NCI-H2107 treated with DMSO at 0.1 percent for 48 hours (cell line): ENCODE measurements at regions not wholly inside any gene's neighbourhood (a gene's known extent, or its start where the extent isn't known, plus 50 kb on each side); places are given as distances from the start of the nearest gene placed in this dataset.
"Not testable (repeated sequence)": the region's sequence is repeated elsewhere in the genome, so short reads cannot be mapped to it uniquely, and the experiment has no call there.

ENCODE experiments used
- DNase-seq: peaks from one replicate; lab custom pipeline; 2025; ENCODE audit not compliant: unreplicated experiment; lab: John Stamatoyannopoulos, UW

DNA sequence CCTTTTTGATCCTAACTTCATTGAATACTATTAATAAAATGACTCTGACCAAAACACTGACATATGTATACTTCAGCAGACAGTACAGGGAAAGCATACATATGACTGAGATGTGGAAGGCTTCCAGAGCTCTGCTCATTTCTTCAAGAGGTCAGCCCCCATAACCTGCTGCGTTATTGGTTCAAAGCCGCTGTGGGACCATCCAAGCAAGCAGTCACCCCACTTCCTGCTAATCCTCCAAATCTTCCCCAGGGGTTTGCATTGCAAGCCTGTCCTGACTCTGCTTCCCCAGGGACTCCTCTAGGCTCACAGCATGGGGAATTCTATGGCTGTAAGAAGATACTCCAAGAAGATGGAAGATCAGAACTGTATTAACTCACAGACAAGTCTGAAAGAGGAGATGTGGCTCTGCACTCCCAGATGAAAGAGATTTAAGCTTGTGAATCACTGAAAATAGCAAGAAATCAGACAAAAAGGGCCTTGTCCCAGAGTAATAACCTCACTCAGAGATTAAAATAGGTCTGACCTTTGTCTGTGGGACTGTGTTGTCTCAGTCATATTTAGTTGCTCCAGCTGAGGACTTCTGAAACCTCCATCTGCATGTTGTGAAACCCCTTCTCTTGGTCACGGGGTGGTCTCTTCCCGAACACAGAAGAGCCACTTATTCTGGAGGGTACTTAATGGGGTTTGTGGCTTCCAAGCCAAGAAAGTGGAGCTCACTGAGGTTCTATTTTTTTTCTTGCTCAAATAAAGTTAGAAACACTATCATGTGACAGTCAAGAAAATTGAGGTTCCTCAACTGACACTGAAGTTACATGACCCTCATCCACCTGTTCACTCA, 101.5 kb upstream of the MARCKS start:
- DNase-seq = peak; percentile 36

DNA sequence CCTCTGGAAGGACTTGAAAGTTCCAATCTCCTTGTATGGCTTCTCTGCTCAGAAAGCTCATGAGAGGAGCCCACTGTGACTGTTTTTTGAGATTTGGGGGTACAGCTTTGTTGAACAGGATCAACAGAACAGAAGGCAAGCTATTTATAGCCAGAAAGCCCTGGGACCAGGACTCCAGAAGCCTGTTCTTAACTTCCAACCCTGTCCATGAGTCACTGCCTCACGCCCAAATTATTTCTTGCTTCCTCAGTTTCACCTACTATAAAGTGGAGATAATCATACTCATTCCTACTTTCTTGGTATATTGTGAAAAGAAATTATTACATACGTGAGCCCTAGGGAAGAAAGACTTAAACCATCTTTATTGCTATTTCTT, 100.9 kb upstream of the MARCKS start:
- no peak for DNase-seq

DNA sequence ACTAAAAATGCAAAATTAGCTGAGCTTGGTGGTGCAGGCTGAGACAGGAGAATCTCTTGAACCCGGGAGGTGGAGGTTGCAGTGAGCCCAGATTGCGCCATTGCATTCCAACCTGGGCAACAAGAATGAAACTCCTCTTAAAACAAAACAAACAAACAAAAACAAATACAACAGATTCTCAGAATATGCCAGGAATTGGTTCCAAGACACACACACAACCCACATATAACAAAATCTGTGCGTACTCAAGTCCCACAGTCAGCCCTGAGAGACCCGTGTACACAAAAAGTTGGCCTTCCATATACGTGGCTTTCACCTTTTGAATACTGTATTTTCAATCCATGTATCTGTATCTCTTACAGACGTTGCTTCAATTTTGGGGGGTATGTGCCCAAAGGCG, 98.9 kb upstream of the MARCKS start:
- DNase-seq = no peak

DNA sequence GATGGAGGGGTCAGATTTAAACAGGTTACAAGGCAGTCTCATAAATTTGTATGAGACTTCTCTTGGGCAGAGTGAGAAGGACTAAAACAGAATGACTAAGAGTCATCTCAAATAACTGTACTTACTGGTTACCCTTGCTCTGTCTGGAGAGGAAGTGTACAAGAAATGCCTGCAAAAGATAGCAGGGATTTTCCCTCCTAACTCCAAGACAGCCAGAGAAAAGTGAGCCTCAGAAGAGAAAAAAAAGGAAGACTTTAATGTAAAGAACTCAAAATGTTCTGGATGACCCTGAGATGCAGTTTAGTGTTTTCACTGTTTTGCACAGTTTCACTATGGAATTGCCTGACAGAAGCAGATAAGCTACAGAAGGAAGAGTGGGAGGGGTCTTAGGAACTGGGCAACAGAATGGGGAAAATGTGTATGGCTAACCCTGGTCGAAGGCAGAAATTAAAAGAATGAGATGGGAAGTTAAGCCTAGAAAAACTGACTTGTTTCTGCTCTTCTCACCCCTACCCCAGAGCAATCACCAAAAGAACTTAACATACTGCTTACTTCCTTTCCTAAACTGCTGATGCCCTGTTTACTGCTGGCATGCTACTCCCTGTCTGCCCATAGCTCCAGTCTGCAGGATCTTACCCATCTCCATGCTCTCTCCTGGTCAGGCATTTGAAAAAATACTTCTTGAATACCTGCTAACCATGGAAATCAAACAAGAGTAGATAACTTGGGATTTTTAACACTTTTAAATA, 98.1 kb upstream of the MARCKS start:
- no peak for DNase-seq

DNA sequence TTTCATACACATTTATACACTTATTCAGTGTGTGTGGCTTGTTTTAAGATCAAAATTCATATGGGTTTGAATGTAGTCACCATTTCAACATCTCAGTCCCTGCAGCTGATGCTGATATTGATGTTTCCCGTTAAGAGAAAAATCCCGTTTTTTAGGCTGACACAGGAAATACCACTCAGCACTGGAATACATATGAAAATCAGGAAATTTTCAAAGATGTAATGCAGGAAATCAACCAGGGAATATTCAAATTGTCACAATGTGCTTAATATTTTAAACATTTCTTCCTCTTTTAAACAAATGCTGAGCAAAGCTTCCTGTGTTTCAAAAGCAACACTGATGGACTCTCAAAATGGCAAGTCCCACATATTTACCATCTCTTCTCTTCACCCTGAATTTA, 94.5 kb upstream of the MARCKS start:
- DNase-seq = no peak

DNA sequence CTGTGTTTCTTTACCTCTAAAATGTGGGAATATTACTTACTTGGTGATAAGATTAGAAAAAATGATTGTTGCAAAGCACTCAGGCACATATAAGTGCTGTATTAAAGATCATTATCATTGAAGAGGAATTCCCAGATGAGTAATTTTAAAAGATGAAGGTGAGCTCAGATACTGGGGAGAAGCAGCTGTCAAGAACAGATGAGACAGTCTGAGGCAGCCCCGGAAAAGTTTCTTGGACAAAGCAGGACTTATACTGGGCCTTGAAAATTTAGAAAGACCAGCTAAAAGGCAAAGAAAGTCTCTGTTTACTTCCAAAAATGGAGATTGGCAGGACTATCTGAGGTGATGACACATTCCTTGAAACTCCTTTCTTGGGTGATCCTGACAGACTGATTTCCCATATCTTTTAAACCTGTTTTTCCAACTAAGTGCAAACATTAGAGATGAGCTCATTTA, 93.8 kb upstream of the MARCKS start:
- DNase-seq = no peak

DNA sequence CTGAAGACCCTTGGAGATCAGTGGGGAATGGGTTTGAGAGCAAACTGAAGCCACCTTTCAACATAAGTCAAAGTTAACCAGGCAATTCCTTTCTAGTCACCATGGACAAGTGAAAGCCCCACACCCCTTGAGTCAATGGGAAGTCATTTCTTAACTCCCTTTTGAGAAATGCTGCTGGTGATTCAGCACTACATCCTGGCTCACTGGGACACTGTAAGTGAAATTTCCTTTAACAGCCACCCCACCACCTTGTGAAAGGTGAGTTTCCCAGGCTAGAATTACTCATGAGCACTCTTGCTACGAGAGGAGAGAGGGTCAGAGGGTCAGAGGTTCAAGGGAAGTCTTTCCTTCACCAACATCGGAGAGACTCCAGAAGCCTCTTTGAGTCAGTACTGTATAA, 93.3 kb upstream of the MARCKS start:
- no peak for DNase-seq

DNA sequence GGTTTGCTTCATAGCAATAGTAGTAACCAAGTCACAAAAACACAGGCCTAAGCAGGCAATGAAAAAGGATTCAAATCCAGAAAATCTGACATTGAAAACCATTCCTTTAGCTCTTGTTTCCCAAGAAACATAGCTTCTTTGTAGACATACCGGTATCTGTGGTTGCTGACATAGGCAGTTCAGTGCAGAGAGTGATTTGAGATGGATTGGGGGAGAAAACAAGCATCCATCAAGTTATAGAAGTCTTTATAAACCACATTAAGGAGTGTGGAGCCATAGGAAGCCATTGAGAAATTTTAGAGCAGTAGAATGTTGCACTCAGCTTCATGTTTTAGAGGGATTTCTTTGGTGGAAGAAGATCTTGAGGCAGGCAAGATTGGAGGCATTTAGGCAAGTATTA, 91.2 kb upstream of the MARCKS start:
- DNase-seq = no peak

DNA sequence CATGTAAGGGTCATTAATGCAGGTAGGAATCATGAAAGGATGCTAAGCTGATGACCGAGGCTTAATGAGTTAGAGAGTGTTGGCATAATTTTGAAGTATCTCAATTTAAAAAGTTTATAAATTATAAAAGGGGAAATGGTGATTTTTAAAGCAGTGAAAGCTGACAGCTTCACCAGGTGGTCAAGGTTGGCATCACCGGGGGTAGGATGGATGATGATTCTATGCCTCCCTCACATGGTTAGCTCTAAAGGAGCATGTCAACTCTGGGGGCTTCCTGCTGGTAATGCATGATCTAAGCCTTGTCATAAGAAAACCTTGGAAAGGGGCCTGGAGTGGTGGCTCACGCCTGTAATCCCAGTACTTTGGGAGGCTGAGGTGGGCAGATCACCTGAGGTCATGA, 89.2 kb upstream of the MARCKS start:
- no peak for DNase-seq

DNA sequence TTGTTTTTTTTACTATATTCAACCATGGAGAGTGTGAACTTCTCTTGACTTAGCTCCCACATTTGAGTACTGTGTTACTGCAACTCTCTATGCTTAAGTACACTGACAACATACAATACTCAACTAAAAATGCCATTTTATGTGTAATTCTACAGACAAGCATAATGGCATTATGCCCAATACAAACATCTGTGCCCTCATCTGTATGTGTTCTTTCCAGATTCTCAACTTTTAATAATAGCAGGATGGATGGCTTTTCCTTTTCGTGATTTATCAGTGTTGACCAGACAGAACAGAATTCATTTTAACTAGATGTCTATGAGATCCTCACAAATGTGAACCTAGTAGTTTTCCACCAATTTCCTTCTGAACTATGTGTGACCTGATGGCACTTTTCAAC, 84.2 kb upstream of the MARCKS start:
- DNase-seq = no peak

DNA sequence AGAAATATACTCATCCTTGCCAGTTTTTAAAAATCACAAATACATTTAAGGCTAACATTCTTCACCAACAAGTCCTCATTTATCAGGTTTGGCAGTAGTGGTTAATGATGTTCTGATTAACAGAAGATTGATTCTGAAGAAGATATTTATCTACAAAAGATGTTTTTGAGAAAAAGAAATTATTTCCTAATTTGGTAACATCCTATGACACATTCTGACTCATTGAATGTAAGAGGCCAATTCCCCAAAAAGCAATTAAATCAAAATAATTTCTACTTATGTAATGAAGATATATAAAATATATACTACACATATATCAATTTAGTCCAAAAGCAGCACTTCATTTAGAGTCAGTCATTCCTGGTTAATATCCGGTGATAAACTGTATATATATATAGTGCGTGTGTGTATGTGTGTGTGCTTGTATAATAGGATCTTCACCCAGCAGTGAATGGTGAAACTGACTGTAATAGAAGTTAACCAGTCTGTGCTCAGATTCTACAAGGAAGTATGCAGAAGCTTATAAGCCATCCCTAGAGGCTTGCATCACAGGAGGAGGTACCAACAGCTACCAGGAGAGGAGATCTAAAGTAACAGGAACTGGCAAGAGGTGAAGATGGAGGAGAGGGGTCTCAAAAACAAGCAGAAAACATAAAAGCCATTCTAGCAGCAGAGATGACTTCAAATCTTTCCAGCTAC, 82.9 kb upstream of the MARCKS start:
- DNase-seq = no peak

DNA sequence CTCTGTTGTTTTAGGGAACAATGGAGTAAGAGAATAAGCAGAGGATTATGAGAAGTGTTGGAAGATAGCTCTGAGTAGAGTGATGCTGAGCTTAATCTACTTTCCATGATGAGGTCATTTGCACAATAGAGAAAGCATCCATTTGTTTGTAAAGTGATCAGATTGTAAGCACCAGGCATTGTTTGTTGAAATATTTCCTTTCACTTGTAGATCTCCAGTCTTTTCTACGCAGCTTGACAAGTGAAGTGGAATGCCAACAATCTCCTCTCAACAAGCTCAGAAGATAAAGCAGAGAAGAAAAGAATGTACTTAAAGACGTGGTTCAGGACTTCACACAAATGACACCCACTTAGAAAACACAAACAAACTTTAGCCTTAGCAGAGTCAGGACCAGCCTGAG, 80.1 kb upstream of the MARCKS start:
- no peak for DNase-seq

DNA sequence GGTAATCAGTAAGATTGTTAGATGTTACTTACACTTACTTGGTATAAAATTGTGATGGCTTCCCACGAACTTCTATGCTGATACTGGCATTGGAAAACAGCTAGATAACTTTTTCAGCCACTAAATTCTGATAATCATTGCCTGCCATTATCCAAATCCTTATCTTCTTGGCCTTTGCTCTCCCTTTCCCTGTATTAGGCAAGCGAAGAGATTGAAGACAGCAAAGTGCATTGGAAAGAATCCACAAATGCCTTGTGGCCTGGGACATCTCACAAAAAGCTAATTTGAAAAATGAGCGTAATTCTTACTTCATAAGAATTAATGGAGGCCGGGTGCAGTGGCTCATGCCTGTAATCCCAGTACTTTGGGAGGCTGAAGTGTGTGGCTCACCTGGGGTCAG, 79.5 kb upstream of the MARCKS start:
- no peak for DNase-seq

DNA sequence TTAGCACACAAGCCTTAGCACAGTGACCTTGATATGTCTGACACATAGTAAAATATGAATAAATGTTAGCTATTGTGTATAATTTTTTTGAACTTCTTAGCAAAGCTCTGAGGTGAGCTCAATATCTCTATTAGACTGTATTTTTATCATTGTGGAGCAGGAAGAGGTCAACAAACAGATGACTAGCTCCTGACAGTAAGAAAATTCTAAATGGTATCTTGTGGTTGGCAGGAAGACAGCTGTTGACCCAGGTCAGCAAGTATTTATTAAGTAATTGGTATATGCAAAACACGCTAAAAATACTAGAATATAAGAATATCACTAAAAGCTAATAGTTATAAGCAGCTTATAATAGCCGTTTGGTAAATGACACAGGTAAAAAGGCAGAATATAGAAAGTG, 77.5 kb upstream of the MARCKS start:
- no peak for DNase-seq

DNA sequence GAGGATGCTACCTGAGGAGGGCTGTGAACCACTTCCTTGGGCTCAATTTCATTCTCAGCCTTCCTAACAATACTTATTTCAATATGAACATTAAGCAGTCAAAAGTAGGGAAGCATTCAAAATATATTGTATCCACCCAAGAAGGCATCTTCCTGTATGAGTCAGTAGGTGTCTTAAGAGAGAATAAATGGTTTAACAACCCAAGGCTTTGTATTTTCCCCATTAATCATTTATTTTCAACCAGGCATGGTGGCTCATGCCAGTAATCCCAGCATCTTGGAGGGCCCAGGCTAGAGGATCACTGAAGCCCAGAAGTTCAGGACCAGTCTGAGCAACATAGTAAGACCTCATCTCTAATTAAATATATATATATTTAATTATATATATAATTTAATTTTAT, 74.5 kb upstream of the MARCKS start:
- DNase-seq = no peak

DNA sequence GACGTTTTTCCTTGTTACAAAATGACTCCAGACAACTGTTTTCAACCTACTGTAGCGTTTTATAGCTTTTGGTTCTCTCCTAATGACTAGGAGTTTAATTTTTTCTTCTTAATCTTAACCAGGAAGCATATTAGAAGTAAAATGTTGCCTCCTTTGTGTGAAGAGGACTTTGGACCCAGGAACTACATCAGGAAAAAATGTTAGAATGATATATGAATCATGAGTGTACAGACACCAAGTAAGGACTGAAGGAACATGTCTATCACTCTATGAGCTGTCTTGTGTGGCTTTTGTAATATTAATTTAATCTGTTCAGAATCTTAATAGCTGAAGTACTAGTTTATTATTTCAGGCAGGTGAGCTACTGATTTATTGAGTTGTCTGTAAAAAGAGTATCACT, 71.0 kb upstream of the MARCKS start:
- DNase-seq = no peak

DNA sequence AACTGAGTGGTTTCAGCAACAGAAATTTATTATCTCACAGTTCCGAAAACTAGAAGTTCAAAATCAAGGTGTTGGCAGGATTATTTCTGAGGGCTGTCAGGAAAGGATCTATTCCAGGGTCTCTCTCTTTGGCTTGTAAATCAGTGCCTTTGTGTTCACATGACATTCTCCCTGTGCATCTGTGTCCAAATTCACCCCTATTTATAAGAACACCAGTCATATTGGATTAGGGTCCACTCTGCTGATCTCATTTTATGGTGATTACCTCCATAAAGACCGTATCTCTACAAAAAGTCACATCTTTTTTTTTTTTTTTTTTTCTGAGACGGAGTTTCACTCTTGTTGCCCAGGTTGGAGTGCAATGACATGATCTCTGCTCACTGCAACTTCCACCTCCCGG, 68.6 kb upstream of the MARCKS start:
- DNase-seq = no peak

DNA sequence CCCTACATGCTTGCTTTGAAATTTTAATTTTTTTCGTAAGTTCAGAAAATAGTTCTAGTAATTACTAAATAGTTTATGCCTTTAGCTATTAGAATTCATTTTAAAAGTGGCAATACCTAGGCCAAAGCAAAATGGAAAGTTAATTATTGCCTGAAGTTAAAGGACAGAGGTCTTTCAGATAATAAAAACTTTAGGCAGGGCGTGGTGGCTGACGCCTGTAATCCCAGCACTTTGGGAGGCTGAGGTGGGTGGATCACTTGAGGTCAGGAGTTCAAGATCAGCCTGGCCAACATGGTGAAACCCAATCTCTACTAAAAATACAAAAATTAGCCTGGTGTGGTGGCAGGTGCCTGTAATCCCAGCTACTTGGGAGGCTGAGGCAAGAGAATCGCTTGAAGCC, 65.9 kb upstream of the MARCKS start:
- DNase-seq = not testable (repeated sequence)

DNA sequence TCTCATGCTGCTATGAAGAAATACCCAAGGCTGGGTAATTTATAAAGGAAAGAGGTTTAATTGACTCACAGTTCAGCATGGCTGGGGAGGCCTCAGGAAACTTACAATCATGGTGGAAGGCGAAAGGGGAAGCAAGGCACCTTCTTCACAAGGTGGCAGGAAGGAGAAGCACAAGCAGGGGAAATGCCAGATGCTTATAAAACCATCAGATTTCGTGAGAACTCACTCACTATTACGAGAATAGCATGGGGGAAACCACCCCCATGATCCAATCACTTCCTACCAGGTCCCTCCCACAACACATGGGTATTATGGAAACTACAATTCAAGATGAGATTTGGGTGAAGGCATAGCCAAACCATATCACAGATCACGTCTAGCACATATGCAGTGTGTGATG, 61.8 kb upstream of the MARCKS start:
- DNase-seq = not testable (repeated sequence)

DNA sequence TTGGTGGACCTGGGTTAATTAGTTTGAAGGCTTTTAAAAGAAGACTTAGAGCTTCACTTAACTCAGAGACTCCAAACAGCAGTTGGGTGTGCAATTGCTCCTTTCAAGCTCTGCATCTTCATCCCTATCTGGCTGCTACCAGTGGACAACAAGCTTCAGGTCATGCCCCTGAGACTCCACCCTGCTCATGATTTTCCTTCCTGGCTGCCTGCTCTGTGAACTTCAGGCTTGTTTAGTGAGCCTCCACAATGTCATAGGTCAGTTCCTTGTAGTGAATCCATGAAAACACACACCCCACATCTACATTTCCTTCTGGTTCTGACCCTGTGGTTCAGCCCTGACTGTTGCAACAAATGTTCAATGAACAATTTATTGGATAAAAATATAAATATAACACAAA, 61.1 kb upstream of the MARCKS start:
- DNase-seq = no peak

DNA sequence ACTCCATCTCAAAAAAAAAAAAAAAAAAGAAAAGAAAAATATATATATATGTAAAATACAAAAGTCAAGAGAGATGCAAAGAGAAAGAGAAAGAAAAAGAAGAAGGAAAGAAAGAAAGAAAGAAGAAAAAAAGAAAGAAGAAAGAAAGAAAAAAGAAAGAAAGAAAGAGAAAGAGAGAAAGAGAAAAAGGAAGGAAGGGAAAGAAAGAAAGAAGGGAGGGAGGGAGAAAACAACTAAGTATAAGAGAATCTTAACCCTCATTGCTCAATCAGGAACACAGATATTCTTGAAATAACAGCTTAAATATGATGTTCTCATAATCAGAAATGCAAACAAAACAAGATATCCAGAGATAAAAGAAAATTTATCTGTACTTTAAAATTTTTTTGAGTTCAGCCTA, 54.4 kb upstream of the MARCKS start:
- DNase-seq = no peak

DNA sequence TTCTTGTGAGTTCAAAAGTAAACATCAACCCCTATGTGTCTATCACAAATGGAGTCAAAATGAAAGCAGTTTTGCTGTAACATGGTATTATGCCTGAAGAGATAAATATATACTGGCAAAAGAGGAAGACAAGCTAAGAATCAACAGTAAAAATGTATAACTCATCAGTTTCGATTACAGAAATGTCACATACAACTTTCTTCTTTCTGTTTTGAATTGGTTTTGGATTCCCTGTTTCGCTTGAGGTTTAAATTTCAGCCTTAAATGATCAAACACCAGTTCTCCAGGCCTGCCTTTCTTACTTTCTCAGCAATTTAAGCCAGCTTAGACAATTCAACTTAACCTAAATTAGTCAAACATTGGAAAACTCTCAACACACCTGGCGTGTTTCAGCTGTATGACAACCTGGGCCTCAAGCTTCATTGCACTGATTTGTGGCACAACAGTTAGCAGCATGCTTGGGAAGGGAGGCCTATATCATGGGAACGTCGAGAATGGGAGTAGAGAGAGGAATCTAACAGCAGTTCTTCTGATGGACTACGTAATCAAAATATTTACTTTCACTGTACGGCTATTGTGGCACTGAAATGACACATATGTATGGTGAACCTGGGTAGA, 51.9 kb upstream of the MARCKS start:
- no peak for DNase-seq
